NCI-H1694 treated with DMSO at 0.1 percent for 48 hours (cell line): ENCODE measurements at regions not wholly inside any gene's neighbourhood (a gene's known extent, or its start where the extent isn't known, plus 50 kb on each side); places are given as distances from the start of the nearest gene placed in this dataset.

Source experiments
- DNase-seq: peaks from one replicate; lab custom pipeline; 2025; lab: John Stamatoyannopoulos, UW

DNA sequence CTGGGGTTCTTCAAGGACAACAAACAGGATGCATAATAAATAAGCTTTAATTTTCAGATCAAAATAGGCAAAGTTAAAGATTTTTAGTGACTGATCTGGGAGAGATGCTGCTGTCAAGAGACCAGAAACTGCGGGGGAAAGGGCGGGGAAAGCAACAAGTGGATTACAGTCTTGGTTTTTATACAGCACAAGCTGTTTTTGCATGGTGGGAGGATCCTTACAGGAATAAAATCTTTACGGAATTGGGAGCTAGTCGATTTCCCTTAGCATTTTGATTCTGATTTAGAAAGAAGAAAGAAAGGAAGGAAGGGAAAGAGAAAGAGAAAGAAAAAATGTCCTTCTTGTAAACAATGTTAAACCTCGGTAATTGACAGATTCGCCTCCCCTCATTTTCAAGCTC, 242.3 kb upstream of the SP8 start:
- DNase-seq: no peak

DNA sequence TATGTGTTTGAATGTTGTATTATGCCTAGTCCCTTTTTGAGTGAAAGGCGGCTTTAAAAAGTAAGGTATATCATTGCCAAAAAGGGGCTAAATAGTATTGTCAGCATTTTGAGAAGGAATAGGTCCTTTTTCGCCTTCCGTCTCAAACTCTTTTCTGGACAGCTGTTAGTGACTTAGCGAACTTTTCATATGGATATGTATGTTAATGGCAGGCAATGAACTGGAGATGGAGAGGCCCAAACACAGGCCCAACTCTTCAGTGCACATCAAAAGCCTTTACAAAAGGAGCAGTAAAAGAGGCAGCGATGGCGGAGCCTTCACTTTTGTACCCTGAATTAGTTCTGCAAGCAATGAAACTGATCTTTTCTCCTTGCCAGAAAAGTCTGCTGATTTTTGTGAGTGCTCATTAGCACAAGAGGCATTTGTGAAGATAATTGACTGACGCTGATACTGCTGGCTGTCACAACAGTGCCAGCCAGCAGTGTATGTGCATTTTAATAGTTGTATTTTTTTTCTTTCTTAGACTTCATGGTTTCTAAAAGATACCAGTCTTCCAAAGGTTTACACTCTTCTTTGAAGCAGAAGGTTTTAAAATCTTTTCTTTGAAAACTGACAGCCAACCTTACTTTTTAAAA, 243.7 kb upstream of the SP8 start:
- no peak for DNase-seq

DNA sequence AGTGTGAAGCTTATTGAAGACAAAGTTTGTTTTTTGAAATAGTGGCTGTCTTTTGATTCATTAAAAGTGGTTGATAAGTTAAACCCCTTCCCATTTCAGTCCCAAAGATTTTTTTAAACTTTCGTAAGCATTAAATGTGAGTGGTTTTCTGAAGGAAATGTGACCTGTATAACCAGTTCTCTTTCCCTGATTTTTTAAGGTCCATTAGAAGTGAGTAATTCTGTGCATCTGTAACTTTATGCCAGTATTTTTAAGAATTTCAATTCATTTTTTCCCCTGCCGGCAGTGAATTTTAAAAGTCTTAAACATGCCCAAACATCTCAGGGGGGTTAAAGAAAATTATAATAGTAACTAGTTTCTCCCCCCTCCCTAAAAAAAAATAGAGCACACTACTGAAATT, 254.6 kb upstream of the SP8 start:
- no peak for DNase-seq

DNA sequence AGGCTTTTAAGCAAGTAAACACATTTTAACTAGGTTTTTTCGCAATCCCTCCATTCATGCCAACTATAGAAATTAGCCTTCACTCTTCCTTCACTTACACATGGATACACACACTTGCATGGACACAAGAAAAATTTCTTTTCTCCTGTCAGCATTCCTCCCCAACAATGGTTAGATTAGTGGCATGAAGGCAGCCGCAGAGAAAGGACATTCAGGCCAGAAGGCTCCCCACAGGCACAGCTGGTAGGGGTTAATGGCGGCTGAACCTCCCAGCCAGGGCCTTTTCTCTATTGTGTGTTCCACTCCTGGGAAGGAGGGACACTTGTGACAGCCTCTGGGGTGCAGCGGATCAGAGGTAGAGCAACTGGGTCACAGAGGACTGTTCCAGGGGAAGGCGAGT, 255.0 kb upstream of the SP8 start:
- DNase-seq: no peak

DNA sequence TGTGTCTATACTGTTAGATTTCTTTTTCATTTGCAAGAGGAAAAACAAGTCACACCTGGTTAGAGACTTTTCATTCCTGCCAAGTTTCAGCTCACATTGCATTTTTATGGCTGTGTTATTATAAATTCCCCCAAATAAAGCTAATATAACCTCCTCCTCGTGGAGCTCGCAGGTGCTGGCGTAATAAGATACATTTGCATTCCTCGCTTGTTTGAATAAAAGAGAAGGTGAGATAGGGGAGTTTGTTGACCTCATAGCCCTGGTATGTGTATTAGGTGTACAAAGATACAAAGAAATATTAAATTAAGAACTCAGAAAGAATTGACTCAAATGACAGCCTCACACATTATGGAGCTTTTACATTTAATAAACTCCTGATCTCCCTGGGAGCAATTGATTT, 257.7 kb upstream of the SP8 start:
- no peak for DNase-seq

DNA sequence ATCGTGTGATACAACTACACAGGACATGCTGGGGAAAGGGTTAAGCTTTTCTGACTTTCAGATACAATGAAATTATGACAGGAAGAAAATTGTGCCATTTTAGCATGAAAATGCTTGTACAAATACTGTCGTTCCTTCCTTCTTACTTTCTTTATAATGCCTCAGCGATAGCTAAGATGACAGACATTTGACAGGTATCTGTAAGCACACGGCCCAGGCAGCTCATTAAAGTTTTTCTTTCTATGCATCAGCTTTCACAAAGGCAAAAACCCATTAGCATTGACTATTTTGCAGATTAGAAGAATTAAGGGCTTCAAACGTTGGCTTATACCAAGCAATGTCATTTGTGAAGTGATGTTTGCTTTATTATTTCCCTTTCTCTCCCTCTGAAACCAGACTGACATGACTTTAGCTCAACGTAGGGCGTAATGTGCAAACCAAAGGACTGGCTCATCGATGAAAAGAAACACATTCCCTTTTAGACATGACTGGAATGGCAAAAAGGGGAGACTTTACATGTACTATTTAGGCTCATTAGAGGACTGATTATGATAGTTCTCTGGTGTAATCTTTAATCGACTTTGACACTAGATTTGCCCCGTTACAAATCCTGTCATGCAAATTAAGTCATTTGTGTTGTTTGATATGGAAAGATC, 258.4 kb upstream of the SP8 start:
- no peak for DNase-seq

DNA sequence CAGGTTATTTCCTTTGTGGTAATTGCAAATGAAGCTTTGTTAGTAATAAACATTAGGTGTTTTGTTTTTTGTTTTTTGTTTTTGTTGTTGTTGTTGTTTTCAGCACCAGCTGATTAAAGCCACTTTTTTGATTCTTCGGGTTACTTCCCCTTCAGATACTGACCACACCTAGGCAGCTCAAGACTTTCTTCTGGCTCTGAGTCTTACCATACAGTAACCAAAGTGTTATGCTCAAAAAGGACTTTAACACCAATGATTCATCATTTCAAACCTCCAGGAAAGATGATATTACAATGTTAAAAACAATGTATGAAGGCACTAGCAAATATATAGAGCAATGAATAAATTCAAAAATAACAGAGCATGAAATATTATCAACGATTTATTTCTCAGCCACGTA, 265.2 kb upstream of the SP8 start:
- DNase-seq: no peak

DNA sequence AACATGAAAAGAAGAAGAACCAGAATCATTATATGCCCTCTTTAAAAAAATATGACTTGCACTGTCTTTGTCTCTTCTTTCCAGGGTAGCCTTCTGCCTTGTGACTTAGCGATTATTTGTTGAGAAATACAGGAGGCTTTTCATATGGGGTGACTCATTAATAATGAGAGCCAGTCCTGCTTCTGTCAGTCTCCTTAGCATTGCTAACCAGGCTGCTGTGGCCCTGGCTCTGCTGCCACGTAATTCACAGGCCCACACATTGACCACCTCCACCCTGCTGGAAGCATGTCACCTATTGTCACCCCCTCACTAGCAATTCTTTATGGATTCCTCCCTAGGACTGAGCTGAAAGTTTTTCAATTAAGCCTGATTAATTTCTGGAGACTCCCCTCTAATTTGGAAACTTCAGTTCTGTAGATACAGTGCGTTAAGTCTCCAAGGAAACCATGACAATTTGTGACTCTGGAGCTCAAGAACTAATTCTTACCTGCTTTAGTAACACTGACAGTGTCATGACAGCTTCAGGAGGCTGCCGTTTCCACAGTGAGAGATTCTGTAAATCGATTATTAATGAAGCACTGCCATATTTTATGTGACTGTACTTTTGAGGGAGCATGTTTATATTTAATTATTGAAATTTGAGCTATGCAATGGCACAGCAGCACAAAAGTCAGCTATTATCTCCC, 267.9 kb upstream of the SP8 start:
- DNase-seq: no peak

DNA sequence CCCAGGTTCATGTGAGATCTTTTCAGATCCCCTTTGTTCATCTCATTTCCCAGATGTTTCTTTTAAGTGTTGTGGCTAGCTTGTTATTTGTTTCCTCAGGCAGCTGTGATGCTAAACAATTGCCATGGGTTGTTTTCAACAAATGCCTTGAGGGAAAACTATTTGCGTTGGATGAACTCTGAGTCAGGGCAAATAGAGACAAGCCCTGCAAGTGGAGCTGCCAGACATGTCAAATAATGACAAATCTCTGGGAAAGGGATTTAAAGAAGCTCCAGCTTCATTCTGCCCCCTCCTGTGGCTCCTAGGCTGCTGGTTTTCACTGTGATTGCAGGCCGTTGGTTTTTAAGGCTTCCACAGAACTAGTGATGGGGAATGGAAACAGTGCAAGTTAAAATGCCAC, 272.4 kb upstream of the SP8 start:
- DNase-seq: no peak

DNA sequence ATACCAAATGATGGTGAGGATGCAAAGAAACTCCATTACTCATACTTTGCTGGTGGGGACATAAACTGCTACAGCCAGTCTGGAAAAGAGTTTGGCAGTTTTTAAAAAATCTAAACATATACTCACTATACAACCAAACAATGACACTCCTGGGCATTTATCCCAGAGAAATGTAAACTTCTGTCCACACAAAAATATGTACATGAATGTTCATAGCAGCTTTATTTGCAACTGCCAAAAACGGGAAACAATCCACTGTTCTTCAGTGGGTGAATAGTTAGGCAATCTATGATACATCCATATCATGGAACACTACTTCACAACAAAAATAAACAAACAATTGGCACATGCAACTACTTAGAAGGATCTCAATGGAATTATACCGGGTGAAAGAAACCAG, 276.4 kb upstream of the SP8 start:
- no peak for DNase-seq

DNA sequence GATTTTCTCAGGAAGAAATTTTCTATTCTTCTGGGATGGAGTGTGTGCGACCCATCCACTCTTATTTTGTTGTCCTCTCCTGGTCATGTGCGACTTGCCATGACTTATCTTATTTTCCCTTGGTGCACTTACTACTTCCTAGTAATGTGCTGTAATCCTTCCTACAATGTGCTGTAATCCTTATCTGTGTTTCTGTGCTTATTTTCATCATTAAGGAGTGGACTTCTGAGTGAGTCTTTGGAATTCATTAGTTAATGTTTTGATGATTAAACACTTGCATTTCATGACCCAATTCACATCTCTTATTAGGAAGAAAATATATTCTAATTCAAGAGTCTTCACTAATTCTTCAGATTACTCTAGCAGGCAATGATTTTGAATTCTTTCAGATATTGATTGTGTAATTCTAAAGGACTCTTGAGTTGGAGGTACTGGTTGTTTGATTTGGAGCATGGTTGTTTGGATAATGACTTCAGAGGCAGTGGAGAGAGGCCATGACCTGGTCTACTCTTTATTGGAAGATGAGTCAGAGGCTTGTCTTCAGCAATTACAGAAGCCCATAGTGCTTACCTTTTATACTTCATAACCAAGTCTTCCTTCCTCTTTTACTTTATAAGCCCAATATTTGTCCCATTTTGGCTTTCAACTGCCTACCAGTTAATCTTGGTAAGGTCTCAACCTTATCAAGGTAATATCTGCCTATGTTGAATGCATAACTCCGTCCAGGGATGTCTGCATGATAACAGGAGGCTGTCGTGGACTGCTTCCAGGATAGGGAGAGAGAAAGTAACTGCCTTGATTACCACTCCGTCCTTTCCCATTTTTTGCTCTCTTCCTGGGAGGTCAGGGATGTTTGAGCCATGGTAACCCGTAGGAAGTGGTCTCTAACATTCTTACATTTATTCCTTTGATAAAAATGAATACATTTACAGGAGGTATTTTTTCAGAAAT, 278.3 kb upstream of the SP8 start:
- DNase-seq: no peak

DNA sequence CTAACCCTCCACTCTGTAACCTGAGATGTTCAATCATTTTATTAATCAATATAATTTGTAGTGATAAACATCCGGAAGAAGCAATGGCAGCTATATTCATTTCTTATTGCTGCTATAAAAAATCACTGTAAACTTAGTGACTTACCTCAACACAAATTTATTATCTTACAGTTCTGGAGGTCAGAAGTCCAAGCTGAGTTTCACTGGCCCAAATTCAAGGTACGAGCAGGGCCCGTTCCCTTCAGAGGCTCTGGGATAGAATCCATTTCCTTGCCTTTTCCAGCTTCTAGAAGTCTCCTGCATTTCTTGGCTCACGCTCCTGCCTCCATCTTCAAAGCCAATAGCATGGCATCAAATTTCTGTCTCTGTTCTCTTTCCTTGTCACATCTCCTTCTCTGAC, 279.5 kb upstream of the SP8 start:
- no peak for DNase-seq

DNA sequence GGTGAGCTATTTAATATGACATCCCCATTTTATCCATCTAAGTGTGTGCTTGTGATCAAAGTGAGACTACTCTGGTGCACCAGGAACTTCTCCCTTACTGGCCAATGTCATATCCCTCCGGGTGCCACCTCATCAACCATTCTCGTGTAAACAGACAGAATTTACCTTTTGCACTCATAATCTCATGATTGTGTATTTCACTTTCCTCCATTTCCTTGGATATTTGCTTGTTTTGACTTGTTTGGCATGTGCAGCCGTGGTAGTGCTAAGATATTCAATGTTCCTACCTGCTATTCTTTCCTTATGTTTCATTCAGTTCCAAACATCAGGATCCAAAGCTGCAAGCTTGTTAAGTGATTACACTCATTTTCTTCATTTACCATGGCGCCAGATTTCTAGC, 280.5 kb upstream of the SP8 start:
- no peak for DNase-seq

DNA sequence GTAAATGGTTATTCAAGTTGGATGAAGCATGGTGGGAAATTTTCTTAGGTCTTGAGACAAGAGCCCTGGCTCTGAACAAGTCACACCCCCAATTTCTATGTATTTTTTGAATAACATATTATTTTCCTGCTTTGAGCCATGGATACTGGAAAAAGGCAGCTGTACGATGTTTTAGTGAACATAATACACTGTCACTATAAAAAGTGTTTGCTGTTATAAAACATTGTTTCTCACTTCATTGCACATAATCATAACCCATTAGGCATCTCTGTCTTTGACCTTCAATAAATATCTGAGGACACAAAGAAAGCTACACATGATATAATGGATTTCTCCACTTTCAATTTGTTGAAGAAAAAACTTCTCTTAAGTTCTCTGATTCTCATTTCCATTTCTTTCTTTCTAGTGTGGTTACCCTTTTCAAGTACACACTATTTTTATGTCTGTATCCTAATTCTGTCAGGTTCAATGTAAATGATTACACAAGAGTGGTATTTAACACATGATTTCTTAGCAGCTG, 283.9 kb upstream of the SP8 start:
- no peak for DNase-seq

DNA sequence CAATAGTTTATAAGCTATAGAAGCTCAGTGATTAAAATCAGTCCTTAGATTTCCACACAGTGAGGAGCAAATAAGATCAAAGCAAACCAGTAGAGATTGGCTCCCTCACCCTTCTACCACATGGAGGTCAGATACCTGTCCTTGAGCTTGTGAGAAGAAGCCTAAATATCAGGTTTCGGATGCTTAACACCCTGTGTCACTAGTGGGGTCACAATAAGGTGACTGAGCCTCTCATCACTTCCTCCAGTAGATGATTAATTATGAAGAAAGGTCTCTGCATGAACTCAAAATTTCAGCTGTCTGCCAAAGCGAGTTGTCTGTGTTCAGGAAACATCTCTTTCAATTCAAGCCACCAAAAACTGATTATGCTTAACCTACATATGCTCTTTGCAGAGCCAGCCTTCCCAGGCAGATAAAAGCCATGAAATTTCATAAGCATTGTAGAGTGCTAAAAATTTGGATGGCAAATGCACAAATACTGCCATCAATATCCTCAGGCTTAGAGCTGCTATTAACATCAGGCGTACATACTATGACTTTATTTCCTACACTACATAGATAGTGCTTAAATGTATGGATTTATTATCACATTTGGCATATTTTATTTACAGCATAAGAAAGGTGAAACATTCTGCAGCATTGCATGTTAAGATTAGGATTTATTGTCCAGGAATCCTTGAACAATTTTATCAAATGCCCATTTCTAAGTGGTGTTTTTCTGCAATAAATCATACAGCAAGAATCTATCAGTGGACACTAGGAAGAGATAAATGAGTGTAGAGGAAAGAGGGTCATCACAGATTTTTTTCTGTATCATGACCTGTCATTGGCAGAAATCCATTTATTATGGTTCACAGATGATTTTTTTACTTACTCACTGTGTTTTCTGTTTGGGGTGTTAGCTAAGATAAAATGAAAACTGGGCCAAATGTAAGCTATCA, 285.1 kb upstream of the SP8 start:
- DNase-seq: no peak

DNA sequence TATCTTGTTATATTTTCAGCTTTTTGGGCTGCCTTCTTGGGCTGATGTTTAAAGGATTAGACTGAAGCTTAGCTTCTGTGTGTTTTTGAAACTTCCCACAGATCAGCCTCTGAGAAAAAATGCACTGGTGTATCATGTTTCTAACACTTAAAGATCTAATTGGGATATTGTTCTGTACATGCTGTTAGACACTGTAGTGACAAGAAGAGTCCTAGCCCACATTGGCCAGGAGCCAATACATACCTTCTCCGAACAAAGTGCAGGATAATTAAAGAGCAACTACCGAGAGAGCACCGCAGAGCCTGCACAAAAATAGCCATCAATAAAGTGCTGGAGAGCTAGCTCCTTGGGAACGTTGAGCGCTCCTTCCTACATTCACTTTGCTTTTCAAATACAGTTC, 289.4 kb upstream of the SP8 start:
- DNase-seq: no peak

DNA sequence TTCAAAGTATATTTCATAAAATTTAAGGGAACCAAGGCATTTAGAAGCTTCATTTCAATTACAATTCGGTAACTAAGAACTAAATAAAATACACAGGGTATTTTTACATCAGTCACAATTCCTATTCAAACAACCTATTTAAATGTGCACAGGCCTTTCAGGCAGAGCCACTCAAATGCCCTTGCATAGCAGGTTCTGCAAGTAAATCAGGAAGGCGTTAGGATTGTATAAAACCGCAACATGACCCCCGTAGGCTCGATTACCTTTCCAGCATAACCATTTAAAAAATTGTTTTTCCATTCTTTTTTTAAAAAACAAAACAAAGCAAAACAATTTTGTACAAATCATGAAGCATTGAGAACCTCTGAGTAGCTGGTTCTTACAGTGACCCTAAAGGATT, 289.9 kb upstream of the SP8 start:
- no peak for DNase-seq

DNA sequence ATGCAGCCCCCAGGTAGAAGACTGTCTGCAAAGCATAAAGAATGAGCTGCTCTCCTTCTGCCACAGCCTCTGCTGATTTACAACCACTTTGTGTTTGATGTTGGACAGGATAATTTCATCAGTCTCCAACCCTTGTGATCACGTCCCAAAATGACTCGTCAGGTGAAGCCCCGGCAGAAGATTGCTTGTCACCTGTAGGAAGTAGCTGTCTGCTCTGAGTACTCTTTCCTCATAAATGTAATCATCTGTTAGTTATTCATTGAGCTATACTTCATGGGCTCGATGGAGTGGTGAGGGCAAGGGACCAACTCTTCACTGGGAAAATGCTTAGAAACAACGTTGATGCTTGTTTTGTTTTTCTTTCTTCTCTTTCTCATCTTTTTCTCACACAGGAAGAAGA, 290.9 kb upstream of the SP8 start:
- DNase-seq: no peak

DNA sequence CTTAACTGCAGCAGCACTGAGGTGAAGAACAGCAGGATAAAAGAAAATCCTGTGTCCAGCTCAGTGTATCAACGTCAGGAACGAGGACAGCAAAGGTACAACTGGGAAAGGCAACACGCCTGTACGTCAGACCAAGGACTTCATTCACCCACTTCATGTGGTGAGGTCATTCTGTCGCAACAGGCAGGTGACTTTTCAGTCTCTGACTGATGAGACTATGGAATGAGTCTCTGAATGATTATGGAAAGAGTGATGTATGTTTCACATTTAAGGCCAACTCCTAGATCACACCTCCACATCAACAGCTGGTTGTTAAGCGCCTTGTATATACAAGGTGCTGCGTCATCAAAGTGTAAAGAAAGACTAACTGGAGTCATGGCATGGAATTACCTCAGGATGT, 297.6 kb upstream of the SP8 start:
- no peak for DNase-seq

DNA sequence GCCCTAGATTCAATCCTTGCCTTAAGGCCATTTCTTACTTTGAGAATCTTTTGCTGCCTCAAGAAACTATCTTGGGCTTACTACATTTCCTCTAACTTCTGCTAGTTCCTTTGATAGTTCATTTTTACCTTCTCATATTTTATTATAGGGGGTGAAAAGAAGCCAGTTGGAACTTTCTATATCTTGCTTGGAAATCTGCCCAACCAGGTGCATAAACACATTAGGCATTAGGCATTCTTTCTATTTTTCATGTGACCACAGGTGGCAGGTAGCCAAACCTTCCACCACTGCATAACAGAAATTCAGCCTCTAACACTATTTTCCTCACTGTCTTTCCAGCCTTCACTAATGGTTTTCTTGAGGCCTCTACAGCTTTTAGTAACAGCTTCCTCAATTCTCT, 300.0 kb upstream of the SP8 start:
- DNase-seq: no peak

DNA sequence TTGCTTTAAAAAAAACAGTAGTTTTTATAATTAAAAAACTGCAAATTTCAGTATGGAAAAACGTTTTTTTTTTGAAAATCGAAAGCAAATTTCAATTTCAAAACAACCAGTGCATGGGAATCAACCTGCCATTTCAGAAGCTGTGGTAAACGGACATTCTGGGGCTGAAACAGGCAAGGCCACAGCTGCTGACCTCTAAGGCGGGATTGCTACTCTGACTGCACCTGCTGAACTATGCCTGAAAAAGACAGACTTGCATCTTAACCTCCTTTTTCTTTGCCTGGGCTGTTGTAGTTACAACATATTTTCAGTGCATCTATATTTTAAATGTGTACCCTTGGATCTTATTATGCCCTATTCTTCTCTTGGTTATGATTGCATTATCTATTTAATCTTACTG, 303.0 kb upstream of the SP8 start:
- no peak for DNase-seq
